Pons (tissue), 1 donor: ENCODE measurements at regions not wholly inside any gene's neighbourhood (a gene's known extent, or its start where the extent isn't known, plus 50 kb on each side); places are given as distances from the start of the nearest gene placed in this dataset.
"Not testable (repeated sequence)": the region's sequence is repeated elsewhere in the genome, so short reads cannot be mapped to it uniquely, and the experiment has no call there.

Source experiments
- DNase-seq: peaks from one replicate; pipeline ENCODE4 v3.0.0-alpha.2; 2016; ENCODE audit warnings: low spot score

DNA sequence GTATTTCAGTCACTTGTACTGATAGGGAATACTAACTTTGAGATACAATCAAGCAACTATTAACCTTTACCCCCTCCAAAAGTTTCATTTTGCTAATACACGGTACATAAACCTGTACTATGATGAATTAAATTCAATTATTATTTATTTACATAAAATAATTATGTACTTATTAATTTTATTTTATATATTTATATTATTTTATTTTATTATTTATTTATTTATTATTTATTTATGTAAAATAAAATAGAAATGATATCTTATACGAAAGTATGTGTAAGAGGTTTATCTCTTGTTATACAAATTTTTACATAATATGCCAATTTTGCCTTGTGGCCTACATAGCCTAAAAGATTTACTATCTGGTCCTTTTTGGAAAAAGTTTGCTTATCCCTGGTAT is 564.3 kb downstream of the SLITRK5 start:
- no peak for DNase-seq

DNA sequence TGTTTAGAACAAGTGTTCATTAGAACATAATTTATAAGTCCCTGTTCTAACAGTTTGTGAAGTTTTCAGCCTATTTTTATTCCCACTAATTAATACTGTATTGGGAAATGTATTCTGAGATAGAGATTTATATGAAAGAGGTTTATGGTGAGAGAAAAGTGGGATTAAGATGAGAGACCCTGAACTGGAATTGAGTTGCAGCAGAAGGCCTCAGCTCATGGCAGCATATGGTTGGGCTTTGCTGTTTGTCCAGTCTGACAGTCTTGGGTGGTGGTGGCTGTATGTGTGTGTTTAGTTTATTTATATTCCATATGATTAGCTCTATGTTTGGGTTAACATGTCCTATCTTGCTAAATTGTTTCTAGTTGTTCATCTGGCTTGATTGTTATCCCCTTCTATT is 575.1 kb downstream of the SLITRK5 start:
- no peak for DNase-seq

GRCh38 chr13:88248393-88248792 is 577.2 kb downstream of the SLITRK5 start:
- no peak for DNase-seq

DNA sequence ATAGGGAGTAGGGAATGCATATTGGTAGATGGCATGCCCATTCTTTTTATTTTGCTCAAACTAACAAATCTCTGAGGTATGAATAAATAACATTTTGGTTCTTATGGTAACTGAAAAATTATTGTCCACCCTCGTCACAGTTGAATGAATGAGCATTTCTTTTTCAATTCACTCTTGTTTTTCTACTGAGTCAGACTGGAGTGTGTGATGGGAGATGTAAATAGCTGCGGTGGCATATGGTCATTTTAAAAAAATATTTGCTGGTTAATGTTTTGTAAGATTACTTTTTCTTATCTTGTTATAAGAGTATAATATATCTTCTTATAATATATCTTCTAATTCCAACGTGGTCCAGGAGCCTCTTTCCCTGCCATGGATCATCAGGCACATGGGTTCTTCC is 586.5 kb downstream of the SLITRK5 start:
- no peak for DNase-seq

- DNase-seq = no peak
Observed at GRCh38 chr13:88263808-88264207, 592.6 kb downstream of the SLITRK5 start.

DNA sequence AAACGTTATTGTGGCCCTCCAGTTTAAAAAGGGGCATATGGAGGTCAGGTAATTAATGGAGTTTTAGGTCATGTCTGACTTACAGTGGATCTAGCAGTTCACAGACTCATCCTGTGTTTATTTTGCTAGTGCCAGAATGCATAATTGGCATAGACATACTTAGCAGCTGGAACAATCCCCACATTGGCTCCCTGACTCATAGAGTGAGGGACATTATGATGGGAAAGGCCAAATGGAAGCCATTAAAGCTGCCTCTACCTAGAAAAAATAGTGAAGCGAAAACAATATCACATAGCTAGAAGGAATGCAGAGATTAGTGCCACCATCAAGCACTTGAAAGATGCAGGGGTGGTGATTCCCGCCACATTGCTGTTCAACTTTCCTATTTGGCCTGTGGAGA is 610.7 kb downstream of the SLITRK5 start:
- DNase-seq = no peak

GRCh38 chr13:88285329-88285728 is 614.2 kb downstream of the SLITRK5 start:
- no peak for DNase-seq

GRCh38 chr13:88288326-88288725 is 617.2 kb downstream of the SLITRK5 start:
- DNase-seq = no peak

DNA sequence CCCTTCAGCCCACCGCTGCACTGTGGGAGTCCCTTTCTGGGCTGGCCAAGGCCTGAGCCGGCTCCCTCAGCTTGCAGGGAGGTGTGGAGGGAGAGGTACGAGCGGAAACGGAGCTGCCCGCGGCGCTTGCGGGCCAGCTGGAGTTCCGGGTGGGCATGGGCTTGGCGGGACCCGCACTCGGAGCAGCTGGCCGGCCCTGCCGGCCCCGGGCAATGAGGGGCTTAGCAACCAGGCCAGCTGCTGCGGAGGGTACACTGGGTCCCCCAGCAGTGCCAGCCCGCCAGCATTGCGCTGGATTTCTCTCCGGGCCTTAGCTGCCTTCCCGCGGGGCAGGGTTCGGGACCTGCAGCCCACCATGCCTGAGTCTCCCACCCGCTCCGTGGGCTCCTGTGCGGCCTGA is 620.6 kb downstream of the SLITRK5 start:
- DNase-seq = not testable (repeated sequence)

DNA sequence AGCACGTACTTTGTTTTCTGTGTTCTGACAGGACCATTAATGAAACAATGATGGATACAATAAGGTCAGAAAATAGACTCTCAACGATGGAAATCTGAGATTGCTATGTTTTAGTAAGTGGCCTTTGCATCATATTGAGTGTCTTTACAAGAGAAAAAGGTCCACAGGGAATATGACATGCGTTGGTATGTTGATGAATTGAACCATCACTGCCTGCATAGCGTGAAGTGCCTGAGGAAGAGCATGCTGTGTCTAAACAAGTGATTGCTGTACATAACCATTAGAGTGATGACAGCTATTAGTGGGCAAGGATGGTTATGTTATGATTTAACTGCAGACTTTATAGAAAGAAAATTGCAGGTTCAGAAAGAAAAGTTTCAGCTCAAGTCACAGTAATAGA is 623.2 kb downstream of the SLITRK5 start:
- DNase-seq = no peak

DNA sequence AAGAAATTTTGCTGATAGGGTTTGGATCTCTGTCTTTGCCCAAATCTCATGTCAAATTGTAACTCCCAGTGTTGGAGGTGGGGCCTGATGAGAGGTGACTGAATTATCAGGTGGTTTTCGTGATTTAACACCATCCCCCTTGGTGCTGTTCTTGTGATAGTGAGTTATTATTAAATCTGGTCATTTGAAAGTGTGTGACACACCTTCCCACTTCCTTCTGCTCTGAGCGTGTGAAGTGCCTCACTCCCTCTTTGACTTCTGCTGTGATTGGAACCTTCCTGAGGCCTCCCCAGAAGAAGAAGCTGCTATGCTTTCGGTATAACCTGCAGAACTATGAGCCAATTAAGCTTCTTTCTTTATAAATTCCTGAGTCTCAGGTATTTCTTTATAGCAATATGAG is 632.0 kb downstream of the SLITRK5 start:
- DNase-seq = no peak

- DNase-seq = no peak
Observed at GRCh38 chr13:88303605-88304004, 632.4 kb downstream of the SLITRK5 start.

- no peak for DNase-seq
Observed at GRCh38 chr13:88314496-88314895, 643.3 kb downstream of the SLITRK5 start.

DNA sequence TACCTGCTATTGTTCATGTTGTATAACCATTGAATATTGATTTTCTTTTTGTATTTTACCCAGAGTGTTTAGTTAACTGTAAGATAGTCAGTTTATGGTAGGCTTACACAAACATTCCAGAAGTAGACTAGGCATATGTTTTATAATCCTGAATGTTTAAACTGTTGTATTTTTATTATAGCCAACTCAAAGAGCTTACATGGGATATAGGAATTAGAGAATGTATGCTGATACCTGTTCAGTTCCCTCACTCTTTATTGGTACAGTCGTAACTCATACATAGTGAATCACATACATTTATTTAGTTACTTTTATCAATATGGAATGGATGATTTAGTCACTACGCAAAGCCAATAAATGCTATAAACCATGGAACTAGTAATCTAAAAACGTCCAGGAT is 657.9 kb downstream of the SLITRK5 start:
- DNase-seq = no peak

DNA sequence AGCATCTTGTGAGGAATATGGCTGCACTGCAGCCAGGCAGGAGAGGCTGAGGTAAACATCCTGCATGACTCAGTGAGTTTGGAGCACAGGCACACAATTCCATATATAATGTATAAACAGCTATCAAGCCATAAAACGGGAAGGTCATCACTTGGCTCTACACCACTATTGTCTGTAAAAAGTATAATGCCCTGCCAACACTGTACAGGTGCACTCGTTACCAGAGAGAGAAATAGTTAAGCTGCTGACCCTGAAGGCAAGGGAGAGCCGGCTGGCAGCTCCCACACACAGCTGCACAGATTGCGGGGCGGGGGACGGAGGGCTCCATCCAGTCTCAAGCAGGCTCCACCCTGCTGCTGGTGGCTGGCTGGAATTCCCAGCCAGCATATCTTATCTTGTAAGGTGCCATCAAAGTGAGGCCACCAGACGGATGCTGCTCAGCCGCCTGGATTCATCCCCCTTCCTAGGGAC is 668.1 kb downstream of the SLITRK5 start:
- no peak for DNase-seq

GRCh38 chr13:88345171-88345847 is 674.1 kb downstream of the SLITRK5 start:
- no peak for DNase-seq

DNA sequence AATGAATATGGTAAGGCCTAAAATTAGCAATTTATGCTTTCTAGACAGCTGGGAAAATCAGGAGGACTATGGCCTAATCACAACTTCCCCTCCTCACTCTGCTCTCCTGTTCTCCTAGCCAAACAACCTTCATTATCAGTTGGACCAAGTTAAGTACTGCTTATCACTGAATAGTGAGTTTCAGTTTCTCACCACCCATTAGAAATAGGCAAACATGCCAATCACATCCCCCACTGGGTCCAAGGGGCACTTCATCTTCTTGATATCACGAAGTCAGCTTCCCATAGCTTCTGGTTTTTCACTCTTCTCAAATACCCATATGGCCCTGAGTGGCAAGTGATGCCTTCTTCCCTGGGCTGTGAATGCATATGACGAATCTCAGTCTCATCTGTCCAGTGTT is 689.6 kb downstream of the SLITRK5 start:
- DNase-seq = no peak

DNA sequence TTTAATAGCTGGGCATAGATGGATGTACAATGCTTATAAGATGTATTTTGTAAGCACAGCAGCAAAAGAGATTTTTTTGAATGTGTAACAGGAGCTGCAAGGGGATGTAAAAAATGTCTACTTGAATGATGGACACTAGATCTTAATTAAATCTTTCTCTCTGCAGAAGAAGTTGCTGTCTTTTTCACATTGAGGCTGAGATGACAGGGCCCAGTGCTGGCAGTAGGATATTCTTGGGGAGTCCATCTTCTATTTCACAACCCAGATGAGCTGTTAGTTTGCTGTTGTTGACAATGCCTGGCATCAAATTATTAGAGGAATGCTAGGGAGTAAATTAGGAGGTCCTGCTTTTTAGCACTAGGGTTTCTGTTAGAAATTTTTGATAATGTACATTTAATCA is 698.7 kb downstream of the SLITRK5 start:
- no peak for DNase-seq

DNA sequence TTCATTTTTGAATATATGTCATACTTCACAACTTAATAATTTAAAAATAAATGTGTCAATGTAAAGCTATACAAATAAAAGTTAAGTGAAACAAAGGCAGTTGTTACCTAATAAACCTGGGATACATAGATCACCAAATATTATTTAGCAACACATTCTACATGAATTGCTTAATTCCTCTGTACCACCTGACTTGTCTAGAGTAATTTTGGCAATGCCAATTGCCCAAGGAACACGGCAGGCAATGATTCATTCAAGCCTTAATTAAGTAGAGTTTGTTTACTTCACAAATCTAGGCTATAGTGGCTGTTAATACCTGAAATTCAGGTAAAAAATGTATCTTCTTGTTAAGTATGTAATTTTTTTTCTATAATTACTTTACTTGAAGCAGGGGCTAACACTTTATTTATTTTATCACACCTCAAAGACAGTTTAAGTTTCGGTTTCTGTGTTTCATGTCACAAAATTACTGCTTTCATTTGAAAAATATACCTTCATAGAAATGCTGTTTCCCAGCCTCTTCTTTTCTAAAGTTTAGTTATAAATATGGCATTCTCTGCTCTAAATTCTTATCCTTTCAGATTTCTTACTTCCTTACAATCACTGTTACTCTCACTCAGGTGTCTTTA is 705.7 kb downstream of the SLITRK5 start:
- no peak for DNase-seq

- DNase-seq = no peak
Observed at GRCh38 chr13:88377852-88378251, 706.7 kb downstream of the SLITRK5 start.

DNA sequence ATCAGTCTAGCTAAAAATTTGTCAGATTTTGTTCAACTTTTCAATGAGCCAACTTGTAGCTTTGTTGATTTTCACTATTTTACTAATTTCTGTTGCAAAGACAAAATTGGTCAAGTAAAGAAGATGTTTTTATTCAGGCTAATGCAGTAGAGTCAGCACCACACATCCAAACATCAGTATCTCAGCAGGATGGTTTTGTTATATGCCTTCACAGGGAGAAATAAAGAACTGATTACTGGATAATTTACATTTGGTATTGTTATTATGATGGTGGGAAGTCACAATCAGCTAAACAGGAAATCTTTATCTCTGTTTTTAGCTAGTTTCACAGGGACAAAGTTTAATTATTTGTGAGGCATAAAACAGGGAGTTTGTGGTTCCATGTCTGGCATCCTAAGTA is 713.4 kb downstream of the SLITRK5 start:
- DNase-seq = no peak

- DNase-seq = no peak
Observed at GRCh38 chr13:88395804-88396203, 724.6 kb downstream of the SLITRK5 start.

DNA sequence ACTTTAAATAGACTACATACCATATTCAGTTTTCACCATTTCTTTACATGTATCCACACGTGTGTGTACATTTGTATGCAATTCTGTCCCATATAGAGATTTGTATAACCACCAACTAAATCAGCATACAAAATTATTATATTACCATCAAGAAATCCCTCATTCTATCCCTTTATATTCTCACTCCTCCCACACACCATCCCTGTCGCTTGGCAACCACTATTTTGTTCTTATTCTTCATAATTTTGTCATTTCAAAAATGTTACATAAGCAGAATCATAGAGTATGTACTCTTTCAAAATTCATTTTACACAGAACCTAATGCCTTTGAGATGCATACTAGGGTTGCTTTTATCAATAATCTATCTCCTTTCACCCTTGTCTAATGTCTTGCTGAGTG is 740.5 kb downstream of the SLITRK5 start:
- no peak for DNase-seq

DNA sequence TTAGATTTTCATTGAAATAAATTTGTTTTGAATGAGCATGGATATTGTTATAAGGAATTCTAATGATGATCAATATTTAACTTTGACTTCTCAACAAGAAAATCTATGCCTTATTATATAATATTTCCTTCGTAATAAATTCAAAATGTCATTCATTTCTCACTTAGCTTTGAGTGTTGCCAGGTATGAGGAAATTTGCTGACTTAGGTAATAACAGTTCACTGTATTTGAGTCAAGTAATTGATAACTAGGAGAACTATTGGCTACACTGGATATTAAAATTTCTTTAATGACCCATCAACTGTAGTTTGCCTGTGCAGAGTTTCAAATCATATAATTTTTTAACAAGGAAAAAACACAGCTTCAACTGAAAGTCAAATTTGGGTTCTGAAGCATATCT is 746.6 kb downstream of the SLITRK5 start:
- no peak for DNase-seq
